ENCODE measurements at regions not wholly inside any gene's neighbourhood (a gene's known extent, or its start where the extent isn't known, plus 50 kb on each side); places are given as distances from the start of the nearest gene placed in this dataset.
A peak's percentile ranks its signal among the peaks of the same experiment; 100 is the strongest.

GRCh38 chr5:68450245-68450852, 234.8 kb downstream of the PIK3R1 start:
- no peak for DNase-seq (ENCODE audit: low read depth)

GRCh38 chr5:68452286-68452685, 236.7 kb downstream of the PIK3R1 start:
- no peak for DNase-seq (ENCODE audit: low read depth)

DNA sequence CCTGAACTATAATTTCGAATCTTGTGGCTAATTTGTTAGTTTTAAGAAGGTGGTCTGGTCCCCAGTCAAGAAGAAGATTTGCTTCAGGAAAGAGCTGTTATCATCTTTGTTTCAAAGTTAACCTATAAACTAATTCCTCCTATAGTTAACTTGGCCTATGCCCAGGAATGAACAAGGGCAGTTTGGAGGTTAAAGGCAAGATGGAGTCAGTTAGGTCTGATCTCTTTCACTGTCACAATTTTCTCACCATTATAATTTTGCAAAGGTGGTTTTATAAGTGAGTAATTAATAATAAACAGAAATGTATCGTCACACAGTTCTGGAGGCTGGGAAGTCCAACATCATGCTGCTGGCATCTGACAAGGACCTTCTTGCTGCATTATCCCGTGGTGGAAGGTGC, 238.6 kb downstream of the PIK3R1 start:
- no peak for DNase-seq (ENCODE audit: low read depth)

DNA sequence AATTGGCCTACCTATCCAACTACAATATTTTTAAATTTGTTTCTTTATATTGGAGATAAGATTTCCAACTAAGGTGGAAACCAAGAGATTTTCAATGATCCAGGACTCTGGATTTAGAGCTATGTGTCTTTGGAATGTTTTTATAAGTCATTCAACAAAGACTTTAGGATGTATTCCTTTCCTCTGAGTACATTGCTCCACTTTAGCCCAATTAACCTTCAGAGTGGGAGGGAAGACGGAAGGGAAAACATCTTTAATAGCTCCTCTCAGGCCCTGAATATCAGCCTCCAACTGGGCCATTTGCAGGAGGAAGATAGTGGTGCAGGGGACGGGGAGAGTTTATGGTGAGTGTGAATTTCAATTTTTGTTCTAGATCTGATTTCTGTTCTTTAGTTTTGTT, 239.2 kb downstream of the PIK3R1 start:
- no peak for DNase-seq (ENCODE audit: low read depth)

DNA sequence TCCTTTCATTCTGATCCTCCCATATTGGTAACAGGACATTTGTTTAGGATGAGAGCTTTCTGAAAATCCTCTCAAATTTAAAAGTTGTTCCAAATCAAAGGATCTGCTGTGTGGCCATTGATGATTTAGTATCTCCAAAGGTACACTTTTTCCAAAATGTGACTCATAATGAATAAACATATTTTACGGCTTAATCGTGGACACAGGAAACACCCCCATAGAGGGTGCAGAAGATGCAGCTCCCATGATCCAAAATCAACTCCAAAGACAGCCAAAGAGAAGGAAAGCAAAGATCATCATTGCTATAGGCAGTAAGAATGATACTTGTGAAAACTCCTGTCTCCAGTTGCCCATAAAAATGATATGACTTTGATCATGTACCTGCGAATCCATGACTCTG, 239.7 kb downstream of the PIK3R1 start:
- no peak for DNase-seq (ENCODE audit: low read depth)

DNA sequence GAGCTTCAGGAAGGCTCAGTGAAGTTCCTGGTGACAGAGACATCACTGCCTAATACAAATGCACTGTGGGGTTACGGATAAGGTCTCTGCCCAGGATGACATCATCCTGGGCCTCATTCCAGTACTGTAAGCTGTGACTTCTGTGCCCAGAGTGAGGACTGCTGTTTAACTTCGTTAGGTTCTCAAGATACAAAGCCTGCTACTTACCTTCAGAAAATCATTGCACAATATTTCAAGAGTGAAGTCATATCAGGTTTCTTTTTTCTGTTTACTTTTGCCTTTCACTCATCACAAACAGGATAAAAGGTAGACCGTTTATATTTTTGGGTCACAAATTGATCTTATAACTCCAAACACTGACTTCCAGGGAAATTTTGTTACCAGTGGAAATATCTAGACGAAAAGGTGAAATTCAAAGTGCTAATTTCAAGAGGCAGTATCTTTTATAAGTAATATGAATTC, 241.2 kb downstream of the PIK3R1 start:
- DNase-seq (ENCODE audit: low read depth), result no peak

DNA sequence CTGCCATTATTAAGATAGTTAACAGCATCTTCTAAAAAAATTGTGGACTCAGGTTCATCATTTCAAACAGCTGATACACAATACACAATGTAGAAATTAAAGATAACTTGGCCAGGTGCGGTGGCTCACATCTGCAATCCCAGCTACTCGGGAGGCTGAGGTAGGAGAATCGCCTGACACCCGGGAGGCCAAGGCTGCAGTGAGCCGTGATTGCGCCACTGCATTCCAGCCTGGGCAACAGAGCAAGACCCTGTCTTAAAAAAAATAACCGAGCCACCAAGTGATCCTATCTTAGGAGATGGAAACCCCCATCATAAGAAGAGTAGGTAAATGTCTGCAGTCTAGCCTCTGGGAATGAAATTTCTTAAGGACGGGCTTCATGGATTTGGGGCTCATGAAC, 241.7 kb downstream of the PIK3R1 start:
- DNase-seq (ENCODE audit: low read depth), result no peak

GRCh38 chr5:68458416-68459021, 243.0 kb downstream of the PIK3R1 start:
- no peak for DNase-seq (ENCODE audit: low read depth)

GRCh38 chr5:68459093-68459809, 243.7 kb downstream of the PIK3R1 start:
- DNase-seq (ENCODE audit: low read depth), result no peak

GRCh38 chr5:68459810-68460139, 244.2 kb downstream of the PIK3R1 start:
- DNase-seq (ENCODE audit: low read depth), result no peak

DNA sequence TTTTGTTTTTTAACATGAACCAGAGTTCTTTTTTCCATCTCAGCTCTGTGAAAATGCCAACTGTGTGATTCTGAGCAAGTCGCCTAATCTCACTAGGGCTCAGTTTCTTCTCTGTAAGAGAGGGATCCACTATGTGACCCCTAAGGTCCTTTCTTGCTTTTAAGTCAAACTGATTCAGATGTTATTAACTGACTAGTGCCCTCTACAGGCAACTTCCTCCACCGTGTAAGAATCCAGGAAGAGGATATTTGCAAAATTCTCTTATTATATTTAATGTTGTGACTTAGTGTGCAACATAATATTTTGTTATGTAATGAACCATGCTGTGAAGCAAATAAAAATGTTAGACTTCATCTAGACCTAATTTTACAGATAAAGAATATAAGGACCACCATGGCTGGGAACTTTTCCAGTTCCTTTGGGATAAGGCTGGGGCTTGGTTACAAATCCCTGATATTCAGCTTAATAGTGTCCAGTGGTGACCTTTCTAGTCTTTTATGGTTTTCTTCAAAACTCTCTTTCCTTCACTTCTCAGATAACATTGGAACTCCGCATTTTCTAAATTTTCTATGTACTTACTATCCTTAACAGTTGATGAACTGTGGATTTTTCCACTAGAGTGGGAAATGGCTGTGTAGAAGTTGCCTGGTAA, 244.7 kb downstream of the PIK3R1 start:
- no peak for DNase-seq (ENCODE audit: low read depth)

DNA sequence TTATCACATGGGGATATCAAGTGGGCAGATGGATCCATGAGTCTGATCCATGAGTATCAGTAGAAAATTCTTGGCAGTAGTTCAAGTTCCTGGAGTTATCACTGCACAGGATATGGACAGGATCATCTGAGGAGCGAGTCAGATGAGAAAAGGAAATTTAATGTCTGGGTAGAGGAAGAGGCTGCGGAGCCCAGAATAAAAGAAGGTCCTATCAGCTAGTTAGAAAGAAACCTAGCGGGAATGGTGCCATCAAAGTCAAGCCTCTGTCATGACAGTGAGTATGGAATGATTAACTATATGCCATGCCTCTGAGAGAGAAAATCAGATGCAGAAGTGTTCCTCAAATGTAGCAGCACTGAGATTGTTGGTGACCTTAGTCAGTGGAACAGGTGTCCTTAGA, 248.1 kb downstream of the PIK3R1 start:
- DNase-seq (ENCODE audit: low read depth), result no peak

DNA sequence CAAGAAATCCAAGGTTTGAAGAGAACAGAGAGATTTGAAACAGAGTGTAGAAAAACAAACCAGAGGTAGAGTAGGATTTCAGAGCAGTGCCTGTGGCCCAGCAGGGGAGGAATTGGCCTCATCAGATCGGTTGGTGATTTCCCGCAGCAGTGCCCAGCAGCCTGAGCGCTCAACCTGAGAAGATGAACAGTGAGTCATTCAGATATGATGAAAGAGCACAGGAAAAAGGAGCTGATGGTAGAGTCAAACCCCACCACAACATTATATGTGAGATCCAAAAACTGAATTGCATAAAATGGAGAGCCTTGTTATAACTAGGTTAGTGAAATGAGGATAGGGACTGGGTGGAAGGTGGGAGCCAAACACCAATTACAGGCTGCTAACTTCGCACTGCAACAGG, 248.9 kb downstream of the PIK3R1 start:
- DNase-seq (ENCODE audit: low read depth), result peak; percentile 15

- no peak for DNase-seq (ENCODE audit: low read depth)
These were observed 249.6 kb downstream of the PIK3R1 start for GRCh38 chr5:68465133-68465532.

GRCh38 chr5:68465934-68466551, 250.5 kb downstream of the PIK3R1 start:
- no peak for DNase-seq (ENCODE audit: low read depth)

DNA sequence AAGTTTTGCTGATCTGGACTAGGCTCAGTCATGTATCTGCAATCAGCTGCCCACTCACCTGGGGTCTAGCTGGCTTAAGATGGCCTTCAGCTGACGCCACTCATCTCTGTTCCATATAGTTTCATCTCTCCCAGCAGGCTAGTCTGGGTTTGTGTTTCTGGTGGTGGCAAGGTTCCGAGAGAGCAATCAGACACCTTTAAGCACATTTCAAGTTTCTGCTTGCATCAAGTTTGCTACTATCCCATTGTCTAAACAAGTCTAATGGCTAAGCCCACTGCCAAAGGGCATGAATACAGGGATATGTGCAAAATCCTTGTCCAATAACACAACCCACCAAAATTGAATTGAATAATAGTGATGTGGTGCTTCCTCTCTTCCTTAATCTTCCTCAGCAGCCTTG, 251.7 kb downstream of the PIK3R1 start:
- DNase-seq (ENCODE audit: low read depth), result no peak

DNA sequence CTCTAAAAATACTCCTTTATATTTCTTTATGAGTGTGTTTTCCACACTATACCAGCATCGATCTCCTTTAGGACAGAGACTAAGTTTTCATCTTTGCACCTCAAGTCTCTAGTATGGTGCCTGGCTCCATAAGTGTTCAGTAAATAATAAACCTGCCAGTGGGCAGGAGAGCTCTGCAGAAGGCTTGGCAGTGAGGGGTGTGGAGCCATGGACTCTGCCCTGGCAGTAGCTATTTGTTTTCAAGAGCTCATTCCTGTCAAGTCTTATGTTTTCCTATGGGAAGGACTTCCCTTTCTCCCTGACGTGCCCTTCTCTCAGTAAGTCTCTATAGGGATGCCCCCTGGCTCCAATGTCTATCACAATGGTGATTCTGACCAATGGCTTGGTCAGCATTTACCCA, 252.2 kb downstream of the PIK3R1 start:
- no peak for DNase-seq (ENCODE audit: low read depth)

- DNase-seq (ENCODE audit: low read depth), result no peak
These were observed 252.8 kb downstream of the PIK3R1 start for GRCh38 chr5:68468322-68468721.

DNA sequence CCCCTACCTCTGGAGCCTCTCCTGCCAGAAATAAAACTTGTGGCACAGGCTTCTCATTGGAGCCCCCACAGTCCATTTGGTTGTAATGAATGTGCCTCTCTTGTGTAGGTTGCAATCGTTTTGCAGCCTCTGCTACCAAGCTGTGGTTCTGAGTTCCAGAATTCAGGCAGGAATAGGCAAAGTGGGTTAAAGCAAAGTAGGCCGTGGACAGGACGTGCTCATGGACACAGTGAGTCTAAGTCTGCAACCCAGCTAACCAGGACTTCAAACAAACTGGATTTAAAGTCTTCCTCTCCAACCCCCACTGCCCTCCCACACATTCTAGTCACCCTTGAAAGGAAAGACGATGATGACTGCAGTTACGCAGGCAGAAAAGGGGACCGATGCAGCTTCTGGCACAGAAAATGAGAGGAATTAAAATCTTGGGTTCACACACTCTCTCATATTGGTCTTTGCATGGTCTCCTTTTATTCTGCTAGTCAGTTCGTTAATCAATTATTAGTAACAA, 260.0 kb downstream of the PIK3R1 start:
- no peak for DNase-seq (ENCODE audit: low read depth)

GRCh38 chr5:68476854-68477253, 261.3 kb downstream of the PIK3R1 start:
- DNase-seq (ENCODE audit: low read depth), result no peak

- no peak for DNase-seq (ENCODE audit: low read depth)
These were observed 262.9 kb downstream of the PIK3R1 start for GRCh38 chr5:68478301-68479095.

GRCh38 chr5:68479524-68479923, 264.0 kb downstream of the PIK3R1 start:
- DNase-seq (ENCODE audit: low read depth), result no peak
